Peyer's patch (tissue), 4 donors: ENCODE measurements at regions not wholly inside any gene's neighbourhood (a gene's known extent, or its start where the extent isn't known, plus 50 kb on each side); places are given as distances from the start of the nearest gene placed in this dataset.

ENCODE experiments used
- CTCF ChIP-seq, 6 experiments: fragments of 450-650 bp in 4 of 6; fragments of 200-600 bp in 2 of 6; sonication (generic) in 1 of 6; IDR thresholded peaks; one replicate each; pipeline ENCODE4 v1.5.1; 2017 to 2019; ENCODE audit warnings: antibody characterized with exemption in 6 of 6, mild to moderate bottlenecking in 3 of 6, moderate library complexity in 1 of 6
- POLR2A ChIP-seq, 2 donors: fragments of 450-650 bp; IDR thresholded peaks; one replicate each; pipeline ENCODE4 v1.5.1; 2017; ENCODE audit warnings: antibody characterized with exemption in 2 of 2, mild to moderate bottlenecking in 2 of 2, moderate library complexity in 2 of 2

GRCh38 chr4:178752954-178753525 is 1310.8 kb upstream of the AGA start:
- no peak for TF ChIP-seq CTCF (IDR thresholded peaks at IDR 0.05)
- TF ChIP-seq POLR2A (IDR thresholded peaks at IDR 0.05): no peak
